GM12891 (cell line): ENCODE measurements at regions not wholly inside any gene's neighbourhood (a gene's known extent, or its start where the extent isn't known, plus 50 kb on each side); places are given as distances from the start of the nearest gene placed in this dataset.

ENCODE experiments used
- DNase-seq: peaks from one replicate; pipeline ENCODE4 v3.0.0; 2011; ENCODE audit warnings: low spot score; ENCODE audit not compliant: insufficient read length
- FAIRE-seq: peaks from 2 replicates; lab custom pipeline; 2011; peaks lifted over from hg19 to GRCh38; lab: Jason Lieb, UNC
- PAX5 ChIP-seq: IDR thresholded peaks from 2 replicates; pipeline ENCODE4 v1.6.1; 2011; ENCODE audit warnings: low read length, moderate library complexity, mild to moderate bottlenecking; ENCODE audit not compliant: insufficient read depth, severe bottlenecking
- POLR2A ChIP-seq: IDR thresholded peaks from 2 replicates; pipeline ENCODE4 v1.6.1; 2011; ENCODE audit warnings: low read depth, low read length, control low read depth
- POLR2AphosphoS5 ChIP-seq: IDR thresholded peaks from 2 replicates; pipeline ENCODE4 v1.6.1; 2011; ENCODE audit warnings: low read depth, low read length, control low read depth
- POU2F2 ChIP-seq: IDR thresholded peaks from 2 replicates; pipeline ENCODE4 v1.6.1; 2011; ENCODE audit warnings: low read depth, mild to moderate bottlenecking, control low read depth, low read length, moderate library complexity
- SPI1 ChIP-seq: IDR thresholded peaks from 2 replicates; pipeline ENCODE4 v1.6.1; 2011; ENCODE audit warnings: low read depth, low read length, control low read depth
- TAF1 ChIP-seq: IDR thresholded peaks from 2 replicates; pipeline ENCODE4 v1.6.1; 2011; ENCODE audit warnings: low read depth, low read length, control low read depth

- TF ChIP-seq SPI1 (no peak), POLR2A (no peak), PAX5 (no peak), TAF1 (no peak), POU2F2 (no peak), POLR2AphosphoS5 (no peak)
- no peak for DNase-seq
- no peak for FAIRE-seq
These were observed 54.1 kb upstream of the WT1 start for GRCh38 chr11:32489464-32489863.

- no peak for DNase-seq
These were observed 51.9 kb upstream of the WT1 start for GRCh38 chr11:32487270-32487669.

GRCh38 chr11:32485733-32486132 is 50.4 kb upstream of the WT1 start:
- TF ChIP-seq POLR2AphosphoS5: no peak
- no peak for TF ChIP-seq TAF1
- DNase-seq: no peak
- FAIRE-seq: no peak

More at GRCh38 chr11:32487270-32487669, 51.9 kb upstream of the WT1 start:
- no peak for FAIRE-seq
- no peak for TF ChIP-seq POLR2AphosphoS5
- TF ChIP-seq SPI1: no peak
- no peak for TF ChIP-seq PAX5
- TF ChIP-seq POLR2A: no peak
- no peak for TF ChIP-seq POU2F2
- no peak for TF ChIP-seq TAF1
